PC-9 (cell line): ENCODE measurements at regions not wholly inside any gene's neighbourhood (a gene's known extent, or its start where the extent isn't known, plus 50 kb on each side); places are given as distances from the start of the nearest gene placed in this dataset.

ENCODE experiments used
- BruUV-seq: library from RNA; stranded (reverse); fragments of 400-500 nt; replicated peaks from 2 replicates; lab custom pipeline; 2021; lab: Mats Ljungman, UMichigan
- CTCF ChIA-PET: fragments of 300-600 bp; sonication (Branson Sonifier 250); formaldehyde crosslinking; loops from one replicate; lab custom pipeline; 2022; ENCODE audit warnings: antibody characterized with exemption; lab: Charles Lee
- POLR2A ChIA-PET: fragments of 300-600 bp; sonication (Branson Sonifier 250); formaldehyde crosslinking; loops from one replicate; lab custom pipeline; 2022; ENCODE audit warnings: antibody characterized with exemption; ENCODE audit not compliant: unreplicated experiment; lab: Charles Lee
- DNase-seq, 2 experiments: peaks; one replicate each; pipeline versions ENCODE4 v3.0.0 to v3.0.0-alpha.2; 2015 to 2022; ENCODE audit warnings: mixed read lengths in 1 of 2
- H2AFZ ChIP-seq: fragments of 200-600 bp; sonication (generic); 2 replicates; pipeline ENCODE4 v1.8.1; 2017; ENCODE audit warnings: antibody characterized with exemption
- H3F3A ChIP-seq: fragments of 200-600 bp; sonication (generic); 2 replicates; pipeline ENCODE4 v1.8.1; 2017; ENCODE audit warnings: antibody characterized with exemption, mild to moderate bottlenecking, low read depth; ENCODE audit not compliant: insufficient read depth
- H3K27ac ChIP-seq: fragments of 200-600 bp; sonication (generic); 2 replicates; pipeline ENCODE4 v1.6.1; 2016; ENCODE audit warnings: mixed run types
- H3K27me3 ChIP-seq: fragments of 200-600 bp; sonication (generic); 2 replicates; pipeline ENCODE4 v1.6.1; 2016; ENCODE audit warnings: low read depth, mixed run types; ENCODE audit not compliant: insufficient read depth
- H3K36me3 ChIP-seq: fragments of 200-600 bp; sonication (generic); 2 replicates; pipeline ENCODE4 v1.6.1; 2016; ENCODE audit warnings: low read depth, mixed run types
- H3K4me1 ChIP-seq: fragments of 200-600 bp; sonication (generic); replicated peaks from 2 replicates; pipeline ENCODE4 v1.6.1; 2016; ENCODE audit warnings: mixed run types; ENCODE audit not compliant: insufficient read depth
- H3K4me2 ChIP-seq: fragments of 200-600 bp; sonication (generic); 2 replicates; pipeline ENCODE4 v1.6.1; 2017; ENCODE audit warnings: mixed run types
- H3K4me3 ChIP-seq: fragments of 200-600 bp; sonication (generic); 2 replicates; pipeline ENCODE4 v1.6.1; 2016; ENCODE audit warnings: mixed run types
- H3K79me2 ChIP-seq: fragments of 200-600 bp; sonication (generic); 2 replicates; pipeline ENCODE4 v1.6.1; 2017; ENCODE audit warnings: low read depth, mixed run types
- H3K9me2 ChIP-seq: fragments of 200-600 bp; sonication (generic); 2 replicates; pipeline ENCODE4 v1.8.1; 2017; ENCODE audit warnings: mild to moderate bottlenecking; ENCODE audit not compliant: insufficient read depth
- H3K9me3 ChIP-seq: fragments of 200-600 bp; sonication (generic); 2 replicates; pipeline ENCODE4 v1.8.1; 2016; ENCODE audit warnings: low read depth; ENCODE audit not compliant: insufficient read depth
- H4K20me1 ChIP-seq: fragments of 200-600 bp; sonication (generic); 2 replicates; pipeline ENCODE4 v1.8.1; 2017; ENCODE audit not compliant: insufficient read depth
- CTCF ChIP-seq: fragments of 200-600 bp; sonication (generic); conservative IDR thresholded peaks from 2 replicates; pipeline ENCODE4 v1.6.1; 2017; ENCODE audit warnings: mixed run types, antibody characterized with exemption, mild to moderate bottlenecking, moderate library complexity
- EZH2 ChIP-seq: fragments of 200-600 bp; sonication (generic); IDR thresholded peaks from 2 replicates; pipeline ENCODE4 v1.8.0; 2017; ENCODE audit warnings: antibody characterized with exemption, low read depth
- intact Hi-C: fragments of 100-400 bp; cut with micrococcal nuclease; formaldehyde crosslinking; loops from one replicate; pipeline ENCODE4 v1.10.0; 2022; ENCODE audit not compliant: unreplicated experiment

- CTCF ChIA-PET = no interaction called here
- H3K9me2 ChIP-seq = no peaks in the 10 kb centered on the region
Measured at GRCh38 chr9:109972026-109972882, 192.3 kb downstream of the PALM2AKAP2 start.

GRCh38 chr9:109973336-109973735, 193.3 kb downstream of the PALM2AKAP2 start:
- CTCF ChIA-PET = interaction anchor here (0.6 kb wide), 1 partner anchor 70 kb away, joined by 3 read pairs; no protein-coding TSS in a partner anchor

More at GRCh38 chr9:109972026-109972882, 192.3 kb downstream of the PALM2AKAP2 start:
- TF ChIP-seq CTCF (no peak), EZH2 (no peak)
- Histone ChIP-seq H3K4me2 (no peak overlapping the region), H3F3A (no peaks in the 10 kb centered on the region), H3K79me2 (no peaks in the 10 kb centered on the region), H3K36me3 (no peaks in the 10 kb centered on the region), H3K27ac (no peak overlapping the region), H4K20me1 (no peaks in the 10 kb centered on the region; the same call in 1 of the 2 replicates), H3K9me3 (no peaks in the 10 kb centered on the region), H3K4me1 (no peaks in the 10 kb centered on the region), H2AFZ (no peak overlapping the region), H3K4me3 (no peak overlapping the region), H3K27me3 (no peaks in the 10 kb centered on the region)
- intact Hi-C loops = no loop called here
- POLR2A ChIA-PET = interaction anchor here (0.5 kb wide), 1 partner anchor 13 kb away, joined by 26 read pairs; no protein-coding TSS in a partner anchor
- BruUV-seq = no TSS peak
- no peak for DNase-seq

More at GRCh38 chr9:109973336-109973735, 193.3 kb downstream of the PALM2AKAP2 start:
- Histone ChIP-seq H3K27me3 (no peaks in the 10 kb centered on the region), H2AFZ (no peak overlapping the region), H3K9me3 (no peaks in the 10 kb centered on the region), H3K79me2 (no peaks in the 10 kb centered on the region), H3K4me2 (no peak overlapping the region), H3K27ac (no peak overlapping the region), H3K4me3 (no peak overlapping the region), H3K36me3 (no peaks in the 10 kb centered on the region), H3K4me1 (no peaks in the 10 kb centered on the region), H3F3A (no peaks in the 10 kb centered on the region), H3K9me2 (no peaks in the 10 kb centered on the region), H4K20me1 (no peaks in the 10 kb centered on the region; the same call in 1 of the 2 replicates)
- no TSS peak for BruUV-seq
- intact Hi-C loops = no loop called here
- POLR2A ChIA-PET = no interaction called here
- TF ChIP-seq EZH2 (no peak), CTCF (no peak)
- no peak for DNase-seq
